MM.1S (cell line): ENCODE measurements at regions not wholly inside any gene's neighbourhood (a gene's known extent, or its start where the extent isn't known, plus 50 kb on each side); places are given as distances from the start of the nearest gene placed in this dataset.

Experiments used
- CTCF ChIP-seq: fragments of 300-600 bp; sonication (generic); IDR thresholded peaks from 2 replicates; pipeline ENCODE4 v1.5.1; 2016; ENCODE audit warnings: antibody characterized with exemption, low read length, mixed read lengths
- EZH2 ChIP-seq: fragments of 300-600 bp; sonication (generic); optimal IDR thresholded peaks from 2 replicates; pipeline ENCODE3; 2017; ENCODE audit warnings: low read depth, mild to moderate bottlenecking, antibody characterized with exemption, low read length, mixed read lengths
- EZH2phosphoT487 ChIP-seq: fragments of 300-600 bp; sonication (generic); IDR thresholded peaks from 2 replicates; pipeline ENCODE4 v1.6.1; 2018; ENCODE audit warnings: antibody characterized with exemption, low read length

DNA sequence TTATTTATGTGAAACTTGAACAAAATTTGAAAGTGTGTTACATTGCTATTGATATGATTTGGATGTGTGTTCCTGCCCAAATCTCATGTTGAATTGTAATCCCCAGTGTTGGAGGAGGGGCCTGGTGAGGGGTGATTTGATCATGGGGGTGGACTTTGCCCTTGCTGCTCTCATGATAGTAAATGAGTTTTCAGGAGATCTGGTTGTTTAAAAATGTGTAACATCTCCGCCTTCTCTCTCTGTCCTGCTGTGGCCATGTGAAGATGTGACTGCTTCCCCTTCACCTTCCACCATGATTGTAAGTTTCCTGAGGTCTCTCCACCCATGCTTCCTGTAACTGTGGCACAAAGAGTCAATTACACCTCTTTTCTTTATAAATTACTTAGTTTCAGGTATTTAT, 1731.0 kb downstream of the SLITRK5 start:
- TF ChIP-seq CTCF, result no peak
- no peak for TF ChIP-seq EZH2phosphoT487
- no peak for TF ChIP-seq EZH2
